RWPE1 (cell line): ENCODE measurements at regions not wholly inside any gene's neighbourhood (a gene's known extent, or its start where the extent isn't known, plus 50 kb on each side); places are given as distances from the start of the nearest gene placed in this dataset.
A peak's percentile ranks its signal among the peaks of the same experiment; 100 is the strongest.

Source experiments
- CTCF ChIA-PET: fragments of 350-600 bp; sonication (Branson Sonifier 250); formaldehyde crosslinking; extraction: SDS; loops from one replicate; lab custom pipeline; 2021; lab: Yijun Ruan, JAX
- POLR2A ChIA-PET: fragments of 400-600 bp; formaldehyde crosslinking; extraction: SDS; loops from one replicate; lab custom pipeline; 2020; ENCODE audit warnings: antibody characterized with exemption; ENCODE audit not compliant: low non-redundant PET; lab: Yijun Ruan, JAX
- DNase-seq: peaks from one replicate; pipeline ENCODE4 v3.0.0; 2012; ENCODE audit warnings: low spot score
- H3K27ac ChIP-seq: fragments of 450-650 bp; 2 replicates; pipeline ENCODE4 v1.5.1; 2017
- TF ChIP-seq, protein P1 (sequence below): fragments of 450-650 bp; conservative IDR thresholded peaks from 2 replicates; pipeline ENCODE4 v1.5.1; 2017; ENCODE audit warnings: low read depth, mild to moderate bottlenecking

DNA sequence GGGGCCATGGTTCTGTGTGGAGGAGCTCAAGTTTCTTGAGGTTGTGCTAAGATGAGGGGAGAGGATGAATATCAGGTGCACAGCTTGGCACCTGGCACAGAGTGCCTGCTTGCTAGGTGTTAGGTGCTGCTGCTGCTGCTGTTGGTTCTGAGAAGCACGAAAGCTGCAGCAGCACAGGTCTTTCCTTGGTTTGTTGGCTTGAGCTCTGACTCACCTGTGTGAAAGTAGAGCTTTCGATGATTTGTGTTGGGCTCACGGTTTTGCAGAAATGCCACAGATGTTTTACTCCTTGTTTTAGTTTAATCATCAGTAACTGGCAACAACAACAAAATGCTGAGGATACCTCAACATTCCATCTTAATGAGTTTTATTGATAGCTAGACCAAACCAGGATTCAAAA, 221.6 kb downstream of the BRINP2 start:
- POLR2A ChIA-PET: no interaction called here
- TF ChIP-seq, protein P1, sequence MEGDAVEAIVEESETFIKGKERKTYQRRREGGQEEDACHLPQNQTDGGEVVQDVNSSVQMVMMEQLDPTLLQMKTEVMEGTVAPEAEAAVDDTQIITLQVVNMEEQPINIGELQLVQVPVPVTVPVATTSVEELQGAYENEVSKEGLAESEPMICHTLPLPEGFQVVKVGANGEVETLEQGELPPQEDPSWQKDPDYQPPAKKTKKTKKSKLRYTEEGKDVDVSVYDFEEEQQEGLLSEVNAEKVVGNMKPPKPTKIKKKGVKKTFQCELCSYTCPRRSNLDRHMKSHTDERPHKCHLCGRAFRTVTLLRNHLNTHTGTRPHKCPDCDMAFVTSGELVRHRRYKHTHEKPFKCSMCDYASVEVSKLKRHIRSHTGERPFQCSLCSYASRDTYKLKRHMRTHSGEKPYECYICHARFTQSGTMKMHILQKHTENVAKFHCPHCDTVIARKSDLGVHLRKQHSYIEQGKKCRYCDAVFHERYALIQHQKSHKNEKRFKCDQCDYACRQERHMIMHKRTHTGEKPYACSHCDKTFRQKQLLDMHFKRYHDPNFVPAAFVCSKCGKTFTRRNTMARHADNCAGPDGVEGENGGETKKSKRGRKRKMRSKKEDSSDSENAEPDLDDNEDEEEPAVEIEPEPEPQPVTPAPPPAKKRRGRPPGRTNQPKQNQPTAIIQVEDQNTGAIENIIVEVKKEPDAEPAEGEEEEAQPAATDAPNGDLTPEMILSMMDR: no peak
- CTCF ChIA-PET: interaction anchor here (0.6 kb wide), 2 partner anchors 34 to 51 kb away, joined by 4 to 9 read pairs; no protein-coding TSS in a partner anchor
- peak; percentile 4 for DNase-seq
- no peak overlapping the region for H3K27ac ChIP-seq

DNA sequence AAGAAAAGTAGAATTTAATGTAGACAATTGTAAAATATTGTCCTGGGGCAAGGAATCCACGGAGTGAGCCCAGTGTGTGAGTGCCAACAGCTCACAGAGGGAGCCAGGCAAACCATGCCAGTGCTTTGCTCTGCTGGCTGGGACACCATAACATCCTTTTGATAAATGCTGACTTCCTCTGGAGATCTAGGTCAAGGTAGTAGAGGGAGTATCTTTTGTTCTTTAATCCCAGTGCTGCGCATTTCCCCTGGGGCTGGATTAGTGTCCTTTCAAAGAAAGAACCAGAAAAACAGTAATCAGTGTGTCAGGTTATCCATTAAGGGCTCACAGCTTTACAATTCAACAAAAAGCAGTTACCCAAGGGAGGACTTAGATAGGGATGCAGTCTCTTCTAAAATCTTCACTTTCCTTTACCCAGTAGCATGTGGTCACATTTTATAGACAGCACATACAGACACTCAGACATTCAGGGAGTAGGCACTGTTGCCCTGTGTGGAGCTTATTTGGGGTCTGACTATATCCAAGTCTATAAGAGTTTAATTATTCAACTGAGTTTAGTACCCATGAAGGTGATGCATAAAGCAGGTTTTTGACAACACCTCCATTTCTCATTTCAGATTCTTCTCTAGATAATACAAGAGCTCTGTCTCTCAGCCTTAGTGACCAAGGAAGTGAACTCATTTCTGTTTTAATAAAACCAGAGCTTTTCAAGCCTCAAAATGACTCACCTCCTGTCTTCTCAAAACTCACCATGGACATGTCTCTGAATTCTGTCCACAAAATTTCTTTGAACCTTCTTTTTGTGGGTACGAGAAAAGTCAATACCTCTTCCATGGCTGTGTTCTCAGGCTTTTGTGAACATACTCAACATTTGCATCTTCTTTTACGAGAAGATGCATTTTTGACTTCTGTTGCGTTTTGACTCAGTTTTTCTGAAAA, 215.3 kb downstream of the BRINP2 start:
- no peak overlapping the region for H3K27ac ChIP-seq
- ChIA-PET POLR2A (no interaction called here), CTCF (no interaction called here)
- no peak for DNase-seq
- TF ChIP-seq, protein P1: no peak

DNA sequence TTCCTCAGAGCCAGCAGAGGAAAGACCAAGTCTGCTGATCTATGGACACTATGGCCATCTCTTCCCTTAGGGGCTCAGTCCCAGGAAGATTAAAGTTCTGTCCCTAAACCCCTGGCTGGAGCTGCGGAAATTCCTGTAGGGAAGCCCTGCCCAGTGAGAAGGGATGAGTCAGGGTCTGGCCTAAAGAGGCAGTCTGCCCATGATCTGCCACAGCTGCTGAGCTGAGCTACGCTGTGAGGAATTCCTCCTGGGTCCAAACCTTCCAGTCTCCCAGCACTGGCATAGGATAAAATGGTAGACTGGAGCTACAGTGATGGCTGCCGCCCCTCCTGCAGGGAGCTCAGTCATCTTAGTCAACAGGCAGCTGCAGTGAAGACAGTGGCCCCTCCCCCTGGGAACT, 213.7 kb downstream of the BRINP2 start:
- no peak for DNase-seq
- CTCF ChIA-PET: interaction anchor here (0.6 kb wide), 1 partner anchor 330 kb away, joined by 3 read pairs; no protein-coding TSS in a partner anchor
- TF ChIP-seq, protein P1: no peak
- POLR2A ChIA-PET: no interaction called here
- no peak overlapping the region for H3K27ac ChIP-seq

DNA sequence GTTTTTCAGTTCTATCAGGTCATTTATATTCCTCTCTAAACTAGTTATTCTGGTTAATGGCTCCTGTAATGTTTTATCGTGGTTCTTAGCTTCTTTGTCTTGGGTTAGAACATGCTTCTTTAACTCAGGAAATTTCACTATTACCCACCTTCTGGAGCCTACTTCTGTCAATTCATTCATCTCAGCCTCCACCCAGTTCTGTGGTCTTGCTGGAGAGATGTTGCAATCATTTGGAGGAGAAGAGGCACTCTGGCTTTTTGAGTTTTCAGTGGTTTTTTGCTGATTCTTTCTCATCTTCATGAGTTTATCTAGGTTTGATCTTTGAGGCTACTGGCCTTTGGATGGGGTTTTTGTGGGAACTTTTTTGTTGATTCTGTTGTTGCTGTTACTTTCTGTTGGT, 213.0 kb downstream of the BRINP2 start:
- H3K27ac ChIP-seq: no peak overlapping the region
- TF ChIP-seq, protein P1: no peak
- POLR2A ChIA-PET: no interaction called here
- no peak for DNase-seq
- CTCF ChIA-PET: no interaction called here

DNA sequence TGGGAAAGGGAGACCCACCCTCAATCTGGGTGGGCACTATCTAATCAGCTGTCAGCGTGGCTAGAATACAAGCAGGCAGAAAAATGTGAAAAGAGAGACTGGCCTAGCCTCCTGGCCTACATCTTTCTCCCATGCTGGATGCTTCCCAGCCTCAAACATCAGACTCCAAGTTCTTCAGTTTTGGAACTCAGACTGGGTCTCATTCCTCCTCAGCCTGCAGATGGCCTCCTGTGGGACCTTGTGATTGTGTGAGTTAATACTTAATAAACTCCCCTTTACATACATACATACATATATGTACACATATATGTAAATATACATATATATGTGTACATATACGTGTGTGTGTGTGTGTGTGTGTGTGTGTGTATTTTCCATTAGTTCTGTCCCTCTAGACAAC, 207.1 kb downstream of the BRINP2 start:
- ChIA-PET CTCF (interaction anchor here (1.4 kb wide), 1 partner anchor 9 kb away, joined by 5 read pairs; no protein-coding TSS in a partner anchor), POLR2A (no interaction called here)
- TF ChIP-seq, protein P1: no peak

DNA sequence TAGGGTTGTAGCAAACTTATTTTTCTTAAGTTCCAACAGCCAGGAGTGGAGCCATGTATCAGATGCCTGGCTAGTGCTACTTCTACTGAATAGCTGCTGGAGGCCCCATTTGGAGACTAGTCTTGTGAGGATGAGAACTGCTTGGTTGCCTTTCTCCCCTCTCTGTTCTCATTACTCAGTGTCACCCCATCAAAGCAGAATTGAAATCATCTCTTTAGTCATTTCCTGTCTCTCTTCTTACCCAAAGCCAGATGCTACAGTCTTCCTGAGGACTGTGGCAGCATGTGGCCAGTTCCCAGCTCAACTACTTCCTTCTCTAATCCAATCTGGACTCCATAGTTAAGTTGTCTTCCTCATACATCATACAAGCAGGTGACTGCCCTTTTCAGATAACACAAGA, 197.5 kb downstream of the BRINP2 start:
- TF ChIP-seq, protein P1: no peak
- no peak overlapping the region for H3K27ac ChIP-seq
- POLR2A ChIA-PET: no interaction called here
- no peak for DNase-seq
- CTCF ChIA-PET: interaction anchor here (0.6 to 1.7 kb wide), 3 partner anchors 9 to 729 kb away, joined by 3 to 5 read pairs (median 3); no protein-coding TSS in a partner anchor

More for the DNA sequence above, 207.1 kb downstream of the BRINP2 start:
- no peak for DNase-seq
- H3K27ac ChIP-seq: no peak overlapping the region
